OCI-LY1 (cell line): ENCODE measurements at regions not wholly inside any gene's neighbourhood (a gene's known extent, or its start where the extent isn't known, plus 50 kb on each side); places are given as distances from the start of the nearest gene placed in this dataset.

Experiments
- H2AFZ ChIP-seq: fragments of 200-600 bp; sonication (generic), shearing (Covaris generic); 2 replicates; pipeline ENCODE4 v1.6.0; 2014; ENCODE audit warnings: antibody characterized with exemption, mild to moderate bottlenecking, low read length
- H3F3A ChIP-seq: fragments of 200-600 bp; sonication (generic), shearing (Covaris generic); 2 replicates; pipeline ENCODE4 v1.6.0; 2014; ENCODE audit warnings: mild to moderate bottlenecking, antibody characterized with exemption, low read length, moderate library complexity; ENCODE audit not compliant: insufficient read depth
- H3K27ac ChIP-seq: fragments of 200-600 bp; sonication (generic); 2 replicates; pipeline ENCODE4 v1.5.1; 2014; ENCODE audit warnings: low read length, mixed run types, mild to moderate bottlenecking, low read depth; ENCODE audit not compliant: poor library complexity, severe bottlenecking
- H3K27me3 ChIP-seq: fragments of 200-600 bp; sonication (generic); 2 replicates; pipeline ENCODE4 v1.6.0; 2014; ENCODE audit warnings: antibody characterized with exemption, mild to moderate bottlenecking, low read length, moderate library complexity; ENCODE audit not compliant: insufficient read depth
- H3K36me3 ChIP-seq: fragments of 200-600 bp; sonication (generic); 2 replicates; pipeline ENCODE4 v1.6.1; 2014; ENCODE audit warnings: mild to moderate bottlenecking, antibody characterized with exemption, low read length, moderate library complexity, mixed read lengths; ENCODE audit not compliant: insufficient read depth
- H3K4me1 ChIP-seq: fragments of 200-600 bp; sonication (generic); 2 replicates; pipeline ENCODE4 v1.5.1; 2014; ENCODE audit warnings: mild to moderate bottlenecking, low read length, moderate library complexity; ENCODE audit not compliant: insufficient read depth, severe bottlenecking
- H3K4me2 ChIP-seq: fragments of 200-600 bp; sonication (generic), shearing (Covaris generic); 2 replicates; pipeline ENCODE4 v1.6.1; 2014; ENCODE audit warnings: low read length
- H3K4me3 ChIP-seq: fragments of 200-600 bp; sonication (generic); 2 replicates; pipeline ENCODE4 v1.5.1; 2014; ENCODE audit warnings: low read length, low read depth, mild to moderate bottlenecking, mixed read lengths; ENCODE audit not compliant: poor library complexity, severe bottlenecking
- H3K79me2 ChIP-seq: fragments of 200-600 bp; shearing (Covaris generic); 2 replicates; pipeline ENCODE4 v1.6.1; 2016; ENCODE audit warnings: mixed run types, low read length, mixed read lengths; ENCODE audit not compliant: insufficient read depth
- H3K9ac ChIP-seq: fragments of 200-600 bp; sonication (generic), shearing (Covaris generic); 2 replicates; pipeline ENCODE4 v1.6.1; 2014; ENCODE audit warnings: mild to moderate bottlenecking, low read length, mixed read lengths
- H3K9me2 ChIP-seq: fragments of 200-600 bp; sonication (generic), shearing (Covaris generic); 2 replicates; pipeline ENCODE4 v1.6.1; 2014; ENCODE audit warnings: low read depth, mild to moderate bottlenecking, low read length, mixed read lengths
- H3K9me3 ChIP-seq: fragments of 200-600 bp; shearing (Covaris generic); 2 replicates; pipeline ENCODE4 v1.6.1; 2014; ENCODE audit warnings: low read length, mixed read lengths
- H4K20me1 ChIP-seq: fragments of 200-600 bp; sonication (generic), shearing (Covaris generic); 2 replicates; pipeline ENCODE4 v1.6.0; 2016; ENCODE audit warnings: mild to moderate bottlenecking, low read length; ENCODE audit not compliant: insufficient read depth
- CTCF ChIP-seq: fragments of 200-600 bp; sonication (generic), shearing (Covaris generic); IDR thresholded peaks from 2 replicates; pipeline ENCODE4 v1.5.1; 2017; ENCODE audit warnings: mild to moderate bottlenecking, antibody characterized with exemption, low read length, moderate library complexity, mixed read lengths
- EZH2 ChIP-seq: fragments of 200-600 bp; sonication (generic), shearing (Covaris generic); IDR thresholded peaks from 2 replicates; pipeline ENCODE4 v1.8.0; 2017; ENCODE audit warnings: borderline replicate concordance, mixed run types, mild to moderate bottlenecking, antibody characterized with exemption, low read length, moderate library complexity, mixed read lengths

DNA sequence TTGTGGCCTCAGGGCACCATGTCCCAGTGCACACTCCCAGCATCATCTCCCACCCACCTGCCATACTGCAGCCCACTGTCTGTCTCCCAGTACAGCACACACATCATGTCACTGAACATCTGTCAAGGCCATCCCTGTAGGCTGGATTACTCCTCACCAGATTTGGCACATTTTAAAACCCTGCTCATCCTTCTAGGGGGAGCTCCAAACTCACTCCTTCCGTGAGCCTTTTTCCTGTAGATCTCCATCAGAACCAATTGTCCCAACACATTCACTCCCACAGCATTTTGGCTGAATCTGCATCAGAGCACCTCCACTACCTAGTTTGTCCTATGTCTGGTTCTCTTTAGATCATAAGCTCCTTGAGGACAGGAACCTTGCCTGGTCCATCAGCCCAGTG, 58.6 kb upstream of the GRIK3 start:
- no peaks in the 10 kb centered on the region; the same call in 1 of the 2 replicates for H3K27me3 ChIP-seq
- H2AFZ ChIP-seq: no peak overlapping the region
- no peaks in the 10 kb centered on the region for H3K9me2 ChIP-seq
- TF ChIP-seq CTCF (no peak), EZH2 (no peak)
- no peaks in the 10 kb centered on the region for H3K9me3 ChIP-seq
- H3F3A ChIP-seq: no peaks in the 10 kb centered on the region
- no peaks in the 10 kb centered on the region for H3K36me3 ChIP-seq
- H4K20me1 ChIP-seq: no peaks in the 10 kb centered on the region
- no peaks in the 10 kb centered on the region for H3K79me2 ChIP-seq
- no peak overlapping the region for H3K4me2 ChIP-seq
- no peak overlapping the region for H3K9ac ChIP-seq
- H3K4me3 ChIP-seq: no peak overlapping the region
- H3K4me1 ChIP-seq: no peaks in the 10 kb centered on the region
- H3K27ac ChIP-seq: no peak overlapping the region

- no peak overlapping the region for H2AFZ ChIP-seq
- H3K79me2 ChIP-seq: no peaks in the 10 kb centered on the region
- H3K9me2 ChIP-seq: no peaks in the 10 kb centered on the region
- no peaks in the 10 kb centered on the region for H3K36me3 ChIP-seq
- no peaks in the 10 kb centered on the region for H3K4me1 ChIP-seq
- no peak overlapping the region for H3K9ac ChIP-seq
- no peak overlapping the region for H3K4me2 ChIP-seq
- H3K27me3 ChIP-seq: no peaks in the 10 kb centered on the region; the same call in 1 of the 2 replicates
- no peak overlapping the region for H3K4me3 ChIP-seq
- H4K20me1 ChIP-seq: no peaks in the 10 kb centered on the region
- H3K27ac ChIP-seq: no peak overlapping the region
- TF ChIP-seq EZH2 (no peak), CTCF (no peak)
- no peaks in the 10 kb centered on the region for H3K9me3 ChIP-seq
- H3F3A ChIP-seq: no peaks in the 10 kb centered on the region
Measured at GRCh38 chr1:37094302-37094701, 60.0 kb upstream of the GRIK3 start.

- H3K9me2 ChIP-seq: no peaks in the 10 kb centered on the region
- TF ChIP-seq CTCF (peak; percentile 66), EZH2 (no peak)
Measured at GRCh38 chr1:37096523-37096922, 62.2 kb upstream of the GRIK3 start.

More at GRCh38 chr1:37096523-37096922, 62.2 kb upstream of the GRIK3 start:
- H3K79me2 ChIP-seq: no peaks in the 10 kb centered on the region
- H3K4me1 ChIP-seq: no peaks in the 10 kb centered on the region
- H3K9me3 ChIP-seq: no peaks in the 10 kb centered on the region
- H3K27me3 ChIP-seq: no peaks in the 10 kb centered on the region; the same call in 1 of the 2 replicates
- H3F3A ChIP-seq: no peaks in the 10 kb centered on the region
- H3K27ac ChIP-seq: no peak overlapping the region
- no peak overlapping the region for H2AFZ ChIP-seq
- H3K36me3 ChIP-seq: no peaks in the 10 kb centered on the region
- no peak overlapping the region for H3K4me3 ChIP-seq
- no peak overlapping the region for H3K9ac ChIP-seq
- H4K20me1 ChIP-seq: no peaks in the 10 kb centered on the region
- H3K4me2 ChIP-seq: no peak overlapping the region
